ENCODE measurements at regions not wholly inside any gene's neighbourhood (a gene's known extent, or its start where the extent isn't known, plus 50 kb on each side); places are given as distances from the start of the nearest gene placed in this dataset.
A peak's percentile ranks its signal among the peaks of the same experiment; 100 is the strongest.

DNA sequence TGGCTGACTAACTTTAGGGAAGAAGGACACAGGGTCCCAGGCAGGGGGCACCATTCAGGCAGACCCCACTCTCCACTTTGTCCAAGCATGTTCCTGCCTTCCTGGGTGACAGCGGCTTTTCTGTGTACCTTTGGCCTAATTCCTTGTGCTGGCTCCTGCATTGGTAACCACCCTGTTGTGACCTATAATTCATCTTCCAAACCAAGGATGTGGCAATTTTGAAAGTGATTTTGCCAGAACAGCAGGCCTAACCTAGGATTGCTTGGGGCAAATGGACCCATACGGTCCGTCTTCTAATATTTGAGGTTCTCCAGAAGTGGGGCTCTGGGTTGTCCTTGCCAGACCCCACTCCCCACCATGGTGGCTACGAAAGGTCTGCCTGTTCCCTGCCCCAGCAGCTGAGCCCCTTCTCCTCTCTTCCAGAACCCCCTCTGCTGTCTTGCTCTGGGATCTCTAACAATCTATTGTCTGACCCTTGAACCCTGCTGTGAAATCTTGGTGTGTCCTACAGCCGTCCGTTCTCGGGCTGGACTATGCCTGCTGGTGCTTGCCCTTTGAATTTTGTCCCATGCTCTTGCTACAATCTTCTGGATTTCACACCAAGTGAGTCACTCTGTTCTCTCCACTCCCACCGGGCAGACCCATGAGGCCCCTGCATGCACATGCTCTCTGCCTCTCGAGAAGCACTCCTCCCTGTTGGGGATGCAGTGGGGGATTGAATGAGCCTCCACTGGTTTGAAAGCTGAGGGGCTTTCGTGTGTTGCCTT lies 316.0 kb downstream of the CXCL12 start:
- ATAC-seq (ENCODE audit: low read depth in 2 of 2) (no peak), DNase-seq (no peak)
- H3K27ac ChIP-seq (ENCODE audit: insufficient read depth, low read length, poor library complexity, severe bottlenecking) = no peak overlapping the region
- no peaks in the 10 kb centered on the region for H3K36me3 ChIP-seq (ENCODE audit: control insufficient read depth, insufficient read depth, low read length)
- no peaks in the 10 kb centered on the region for H3K9me3 ChIP-seq (ENCODE audit: control insufficient read depth in 2 of 2, low read length in 2 of 2)
- no peak overlapping the region for H3K27ac Mint-ChIP-seq
- H3K4me3 Mint-ChIP-seq = no peak overlapping the region
- H3K4me3 ChIP-seq (ENCODE audit: low read depth, low read length) = no peak overlapping the region
- H3K27me3 Mint-ChIP-seq = no peaks in the 10 kb centered on the region
- H3K4me1 Mint-ChIP-seq = no peaks in the 10 kb centered on the region
- H3K4me1 ChIP-seq (ENCODE audit: control insufficient read depth, insufficient read depth, low read length, poor library complexity, severe bottlenecking) = no peaks in the 10 kb centered on the region
- H3K9me3 Mint-ChIP-seq = peaks cover 0 to 2% (median 0%) of the 10 kb centered on the region in 7 donors
- no peaks in the 10 kb centered on the region for H3K36me3 Mint-ChIP-seq
- no peaks in the 10 kb centered on the region for H3K27me3 ChIP-seq (ENCODE audit: control insufficient read depth, insufficient read depth, low read length)

DNA sequence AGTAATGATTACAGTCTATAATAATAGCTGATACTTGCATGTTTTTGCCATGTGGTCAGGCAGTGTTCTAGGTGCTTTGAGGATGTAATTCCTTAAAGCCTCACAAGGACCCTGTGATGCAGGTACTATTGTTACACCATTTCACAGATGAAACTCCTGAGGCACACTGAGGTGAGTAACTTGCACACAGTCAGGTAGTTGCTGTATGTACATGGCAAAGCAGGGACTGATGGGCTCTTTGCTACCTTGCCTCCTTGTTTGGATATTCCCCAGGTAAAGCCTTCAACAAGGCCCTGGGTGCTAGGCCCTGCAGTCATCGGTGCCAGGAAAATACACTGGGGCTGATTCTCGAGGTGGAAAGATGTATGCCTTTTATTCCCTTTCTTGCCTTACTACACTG lies 317.5 kb downstream of the CXCL12 start:
- H3K36me3 Mint-ChIP-seq = no peaks in the 10 kb centered on the region

DNA sequence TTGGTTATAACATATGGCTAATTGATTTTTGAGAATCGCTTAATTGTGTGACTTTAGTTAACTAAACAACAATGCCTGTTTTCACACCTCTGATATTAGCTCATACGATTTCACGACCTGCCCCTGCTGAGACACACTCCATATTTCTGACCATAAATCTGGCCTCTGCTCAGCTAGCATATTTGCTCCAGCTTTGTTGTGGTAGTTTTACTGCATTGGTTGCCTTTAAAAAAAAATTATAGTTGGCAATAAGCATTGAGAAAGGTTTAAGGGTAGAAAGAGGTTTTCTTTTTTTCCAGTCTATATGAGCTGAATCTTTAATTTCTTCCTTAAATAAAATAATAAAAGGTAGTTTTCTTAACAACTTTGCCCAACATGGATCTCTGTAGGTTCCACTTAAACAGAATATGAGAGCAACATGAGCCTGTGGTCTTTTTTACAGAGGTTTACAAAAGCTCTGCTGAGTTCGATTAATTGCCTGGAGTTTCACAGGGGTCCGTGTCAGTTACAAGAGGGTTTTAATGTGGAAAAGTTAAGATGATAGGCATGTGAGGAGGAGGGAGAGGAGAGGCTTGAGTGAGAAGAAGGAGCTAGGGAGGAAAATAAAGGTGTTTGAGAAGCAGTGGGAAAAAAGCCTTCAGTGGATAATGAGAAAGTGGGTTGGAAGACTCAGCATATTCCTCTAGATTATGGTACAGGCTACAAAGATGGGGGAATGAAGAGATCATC lies 318.2 kb downstream of the CXCL12 start:
- no peak for ATAC-seq (ENCODE audit: low read depth in 2 of 2)
- DNase-seq = no peak
- Histone ChIP-seq H3K36me3 (ENCODE audit: control insufficient read depth, insufficient read depth, low read length) (no peaks in the 10 kb centered on the region), H3K4me1 (ENCODE audit: control insufficient read depth, insufficient read depth, low read length, poor library complexity, severe bottlenecking) (no peaks in the 10 kb centered on the region), H3K9me3 (ENCODE audit: control insufficient read depth in 2 of 2, low read length in 2 of 2) (no peaks in the 10 kb centered on the region), H3K27ac (ENCODE audit: insufficient read depth, low read length, poor library complexity, severe bottlenecking) (no peak overlapping the region), H3K27me3 (ENCODE audit: control insufficient read depth, insufficient read depth, low read length) (no peaks in the 10 kb centered on the region), H3K4me3 (ENCODE audit: low read depth, low read length) (no peak overlapping the region)
- Mint-ChIP-seq H3K9me3 (peaks cover 0 to 2% (median 0%) of the 10 kb centered on the region in 7 donors), H3K4me3 (no peak overlapping the region), H3K4me1 (no peaks in the 10 kb centered on the region), H3K27ac (no peak overlapping the region), H3K27me3 (no peaks in the 10 kb centered on the region), H3K36me3 (no peaks in the 10 kb centered on the region)

More for the DNA sequence above, 317.5 kb downstream of the CXCL12 start:
- DNase-seq = no peak
- no peak overlapping the region for H3K4me3 ChIP-seq (ENCODE audit: low read depth, low read length)
- H3K27ac ChIP-seq (ENCODE audit: insufficient read depth, low read length, poor library complexity, severe bottlenecking) = no peak overlapping the region
- ATAC-seq (ENCODE audit: low read depth in 2 of 2) = no peak
- Mint-ChIP-seq H3K27ac (no peak overlapping the region), H3K4me3 (no peak overlapping the region), H3K9me3 (peaks cover 0 to 2% (median 0%) of the 10 kb centered on the region in 7 donors), H3K4me1 (no peaks in the 10 kb centered on the region), H3K27me3 (no peaks in the 10 kb centered on the region)
- H3K36me3 ChIP-seq (ENCODE audit: control insufficient read depth, insufficient read depth, low read length) = no peaks in the 10 kb centered on the region
- H3K27me3 ChIP-seq (ENCODE audit: control insufficient read depth, insufficient read depth, low read length) = no peaks in the 10 kb centered on the region
- no peaks in the 10 kb centered on the region for H3K4me1 ChIP-seq (ENCODE audit: control insufficient read depth, insufficient read depth, low read length, poor library complexity, severe bottlenecking)
- no peaks in the 10 kb centered on the region for H3K9me3 ChIP-seq (ENCODE audit: control insufficient read depth in 2 of 2, low read length in 2 of 2)

DNA sequence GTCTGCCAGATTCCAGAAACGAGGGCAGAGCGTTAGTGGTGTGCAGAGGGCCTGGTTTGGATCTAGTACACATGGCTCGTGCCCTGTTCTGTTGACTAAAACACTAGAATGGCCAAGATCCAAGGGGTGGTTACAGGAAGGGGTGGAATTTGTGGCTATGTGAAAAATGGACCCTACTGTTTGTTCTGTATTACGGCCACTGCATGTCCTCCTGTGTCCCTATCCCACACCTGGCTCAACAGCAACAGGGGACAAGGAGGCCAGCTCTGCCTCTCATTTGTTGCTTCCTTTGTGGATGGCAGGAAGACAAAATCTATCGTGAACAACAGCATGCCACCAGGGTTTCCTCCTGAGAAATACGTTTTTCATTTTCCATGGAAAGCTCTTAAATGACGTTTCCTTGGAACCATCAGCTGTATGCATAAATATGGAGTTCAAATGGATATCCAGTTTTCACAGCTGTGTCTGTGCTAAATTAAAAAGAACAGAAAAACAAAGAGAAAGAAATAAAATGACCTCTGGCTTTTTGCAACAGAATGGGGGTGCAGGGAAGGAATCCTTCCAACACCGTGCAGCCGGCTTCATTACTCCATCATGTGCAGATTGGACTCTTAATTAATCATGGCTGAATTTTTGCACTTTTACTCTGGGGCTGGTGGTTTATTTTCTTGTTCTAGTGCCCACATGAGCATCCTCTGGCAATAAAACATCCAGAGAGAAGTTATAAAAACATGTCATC lies 318.9 kb downstream of the CXCL12 start:
- Mint-ChIP-seq H3K27me3 (no peaks in the 10 kb centered on the region), H3K36me3 (no peaks in the 10 kb centered on the region), H3K9me3 (peaks cover 0 to 2% (median 0%) of the 10 kb centered on the region in 7 donors), H3K4me1 (no peaks in the 10 kb centered on the region), H3K4me3 (no peak overlapping the region), H3K27ac (no peak overlapping the region)
- H3K27ac ChIP-seq (ENCODE audit: insufficient read depth, low read length, poor library complexity, severe bottlenecking) = no peak overlapping the region
- H3K9me3 ChIP-seq (ENCODE audit: control insufficient read depth in 2 of 2, low read length in 2 of 2) = no peaks in the 10 kb centered on the region
- no peak for ATAC-seq (ENCODE audit: low read depth in 2 of 2)
- no peaks in the 10 kb centered on the region for H3K36me3 ChIP-seq (ENCODE audit: control insufficient read depth, insufficient read depth, low read length)
- no peak for DNase-seq
- no peaks in the 10 kb centered on the region for H3K4me1 ChIP-seq (ENCODE audit: control insufficient read depth, insufficient read depth, low read length, poor library complexity, severe bottlenecking)
- H3K27me3 ChIP-seq (ENCODE audit: control insufficient read depth, insufficient read depth, low read length) = no peaks in the 10 kb centered on the region
- no peak overlapping the region for H3K4me3 ChIP-seq (ENCODE audit: low read depth, low read length)

DNA sequence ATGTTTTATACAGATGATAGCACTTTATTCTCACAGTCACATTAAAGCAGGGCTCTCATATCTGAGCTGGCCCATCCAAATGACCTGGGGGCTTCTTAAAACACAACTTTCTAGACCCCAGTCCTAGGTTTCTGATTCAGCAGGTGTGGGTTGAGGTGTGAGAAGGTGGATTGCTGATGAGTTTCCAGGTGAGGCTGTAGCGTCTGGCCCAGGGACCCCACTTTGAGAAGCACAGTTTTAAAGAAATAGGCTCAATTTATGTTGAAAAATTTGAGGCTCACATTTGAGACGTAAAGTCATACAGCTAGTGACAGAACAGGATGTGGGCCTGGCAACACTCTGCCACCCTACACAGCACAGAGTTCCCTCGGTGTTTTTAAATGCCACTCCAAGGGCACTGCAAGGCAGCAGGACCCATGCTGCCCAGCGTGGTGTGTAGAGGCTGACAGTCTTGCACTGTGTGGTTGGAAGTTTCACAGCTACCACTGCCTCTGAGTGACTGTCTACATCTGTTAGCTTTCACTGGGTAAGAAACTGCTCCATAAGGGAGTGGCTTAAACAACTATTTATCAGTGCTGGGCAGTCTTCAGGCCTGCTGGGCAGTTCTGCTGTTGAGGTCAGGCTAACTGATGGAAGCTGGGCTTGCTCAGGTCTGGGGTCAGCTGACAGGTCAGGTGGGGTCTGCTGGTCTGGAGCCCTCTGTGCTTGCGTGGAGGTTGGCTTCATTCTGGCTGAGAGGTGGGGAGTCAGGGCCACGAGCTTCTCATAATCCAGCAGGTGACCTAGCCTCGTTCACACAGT lies 319.7 kb downstream of the CXCL12 start:
- no peak overlapping the region for H3K27ac Mint-ChIP-seq
- no peaks in the 10 kb centered on the region for H3K9me3 ChIP-seq (ENCODE audit: control insufficient read depth in 2 of 2, low read length in 2 of 2)
- no peak overlapping the region for H3K4me3 ChIP-seq (ENCODE audit: low read depth, low read length)
- no peaks in the 10 kb centered on the region for H3K4me1 ChIP-seq (ENCODE audit: control insufficient read depth, insufficient read depth, low read length, poor library complexity, severe bottlenecking)
- no peaks in the 10 kb centered on the region for H3K4me1 Mint-ChIP-seq
- ATAC-seq (ENCODE audit: low read depth in 2 of 2) = no peak
- H3K27me3 ChIP-seq (ENCODE audit: control insufficient read depth, insufficient read depth, low read length) = no peaks in the 10 kb centered on the region
- no peaks in the 10 kb centered on the region for H3K36me3 ChIP-seq (ENCODE audit: control insufficient read depth, insufficient read depth, low read length)
- no peak overlapping the region for H3K27ac ChIP-seq (ENCODE audit: insufficient read depth, low read length, poor library complexity, severe bottlenecking)
- no peaks in the 10 kb centered on the region for H3K27me3 Mint-ChIP-seq
- DNase-seq = no peak
- peaks cover 0 to 2% (median 0%) of the 10 kb centered on the region in 7 donors for H3K9me3 Mint-ChIP-seq
- H3K4me3 Mint-ChIP-seq = no peak overlapping the region
- no peaks in the 10 kb centered on the region for H3K36me3 Mint-ChIP-seq

DNA sequence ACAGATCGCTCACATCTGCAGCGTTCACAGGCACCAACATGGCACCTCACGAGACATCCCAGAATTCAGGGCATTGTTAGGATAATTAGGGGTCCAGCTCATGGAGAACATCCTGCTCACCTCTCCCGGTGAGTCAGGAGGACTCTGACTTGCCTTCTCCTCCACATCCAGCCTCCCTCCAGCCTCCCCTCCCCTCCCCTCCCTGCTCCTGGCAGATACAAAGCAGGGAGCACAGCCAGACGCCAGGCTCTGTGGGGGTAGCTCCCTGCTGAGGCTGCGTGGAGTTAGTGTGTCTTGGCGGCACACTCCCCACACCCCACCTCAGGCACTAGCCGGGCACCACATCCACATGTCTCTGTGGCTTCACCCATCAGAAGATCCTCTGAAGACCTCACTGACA lies 320.6 kb downstream of the CXCL12 start:
- H3K9me3 Mint-ChIP-seq = peaks cover 0 to 2% (median 0%) of the 10 kb centered on the region in 7 donors

DNA sequence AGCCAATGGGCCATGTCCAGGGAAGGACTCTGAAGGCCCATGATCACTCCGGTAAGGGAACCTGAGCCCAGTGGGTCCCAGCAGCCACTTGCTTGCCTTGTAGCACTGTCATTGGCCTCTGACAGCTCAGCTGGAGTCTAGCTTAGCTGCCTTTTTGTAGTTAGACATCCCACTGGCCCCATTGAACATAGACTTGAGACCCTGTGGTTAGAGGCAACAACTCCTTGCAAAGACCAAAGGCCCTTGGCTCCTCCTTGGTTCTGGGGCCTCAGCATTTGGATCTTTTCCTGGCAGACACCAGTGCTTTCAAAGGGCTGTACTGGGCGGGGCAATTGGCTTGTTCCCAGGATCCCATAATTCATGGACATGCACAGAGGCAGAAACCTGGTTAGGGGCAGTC lies 321.2 kb downstream of the CXCL12 start:
- H3K4me1 Mint-ChIP-seq = no peaks in the 10 kb centered on the region
- no peak for DNase-seq
- Histone ChIP-seq H3K4me1 (ENCODE audit: control insufficient read depth, insufficient read depth, low read length, poor library complexity, severe bottlenecking) (no peaks in the 10 kb centered on the region), H3K27ac (ENCODE audit: insufficient read depth, low read length, poor library complexity, severe bottlenecking) (no peak overlapping the region), H3K9me3 (ENCODE audit: control insufficient read depth in 2 of 2, low read length in 2 of 2) (no peaks in the 10 kb centered on the region), H3K36me3 (ENCODE audit: control insufficient read depth, insufficient read depth, low read length) (no peaks in the 10 kb centered on the region), H3K4me3 (ENCODE audit: low read depth, low read length) (no peak overlapping the region), H3K27me3 (ENCODE audit: control insufficient read depth, insufficient read depth, low read length) (no peaks in the 10 kb centered on the region)
- ATAC-seq (ENCODE audit: low read depth in 2 of 2) = no peak
- H3K27ac Mint-ChIP-seq = no peak overlapping the region
- H3K36me3 Mint-ChIP-seq = no peaks in the 10 kb centered on the region
- H3K4me3 Mint-ChIP-seq = no peak overlapping the region
- H3K27me3 Mint-ChIP-seq = no peaks in the 10 kb centered on the region
- H3K9me3 Mint-ChIP-seq = peaks cover 0 to 2% (median 0%) of the 10 kb centered on the region in 7 donors

More for the DNA sequence above, 320.6 kb downstream of the CXCL12 start:
- H3K36me3 Mint-ChIP-seq = no peaks in the 10 kb centered on the region
- no peak overlapping the region for H3K27ac Mint-ChIP-seq
- no peak overlapping the region for H3K27ac ChIP-seq (ENCODE audit: insufficient read depth, low read length, poor library complexity, severe bottlenecking)
- H3K9me3 ChIP-seq (ENCODE audit: control insufficient read depth in 2 of 2, low read length in 2 of 2) = no peaks in the 10 kb centered on the region
- no peaks in the 10 kb centered on the region for H3K4me1 Mint-ChIP-seq
- no peaks in the 10 kb centered on the region for H3K27me3 ChIP-seq (ENCODE audit: control insufficient read depth, insufficient read depth, low read length)
- H3K4me3 ChIP-seq (ENCODE audit: low read depth, low read length) = no peak overlapping the region
- no peaks in the 10 kb centered on the region for H3K4me1 ChIP-seq (ENCODE audit: control insufficient read depth, insufficient read depth, low read length, poor library complexity, severe bottlenecking)
- no peak for DNase-seq
- no peak overlapping the region for H3K4me3 Mint-ChIP-seq
- peak in 1 of 2 donors; percentile 8 for ATAC-seq (ENCODE audit: low read depth in 2 of 2)
- H3K36me3 ChIP-seq (ENCODE audit: control insufficient read depth, insufficient read depth, low read length) = no peaks in the 10 kb centered on the region
- H3K27me3 Mint-ChIP-seq = no peaks in the 10 kb centered on the region
